PFSK-1 (cell line): ENCODE measurements at regions not wholly inside any gene's neighbourhood (a gene's known extent, or its start where the extent isn't known, plus 50 kb on each side); places are given as distances from the start of the nearest gene placed in this dataset.

Experiments
- FOXP2 ChIP-seq: optimal IDR thresholded peaks from 2 replicates; pipeline ENCODE3; 2011; ENCODE audit warnings: borderline replicate concordance, control low read depth, inconsistent platforms; ENCODE audit not compliant: insufficient read depth; ENCODE audit errors: extremely low read length, extremely low read depth
- POLR2AphosphoS5 ChIP-seq: IDR thresholded peaks from 2 replicates; pipeline ENCODE4 v1.6.1; 2012; ENCODE audit warnings: low read depth, mild to moderate bottlenecking, control low read depth, low read length, moderate library complexity
- REST ChIP-seq, 2 experiments: IDR thresholded peaks; 2 replicates each; pipeline versions ENCODE4 v1.6.1 to v1.8.0; 2011 to 2012; ENCODE audit warnings: low read depth in 2 of 2, low read length in 2 of 2, control low read depth in 1 of 2, inconsistent platforms in 1 of 2, mild to moderate bottlenecking in 1 of 2, moderate library complexity in 1 of 2; ENCODE audit not compliant: insufficient read depth in 1 of 2
- SIN3A ChIP-seq: IDR thresholded peaks from 2 replicates; pipeline ENCODE4 v1.6.1; 2012; ENCODE audit warnings: mild to moderate bottlenecking, low read length, moderate library complexity, borderline replicate concordance; ENCODE audit not compliant: insufficient read depth
- TAF1 ChIP-seq: IDR thresholded peaks from 2 replicates; pipeline ENCODE4 v1.6.1; 2012; ENCODE audit warnings: low read length, control low read depth, borderline replicate concordance; ENCODE audit not compliant: insufficient read depth

- no peak for TF ChIP-seq POLR2AphosphoS5
- no peak for TF ChIP-seq TAF1
- TF ChIP-seq REST (IDR thresholded peaks at IDR 0.05; ENCODE audit: insufficient read depth in 1 of 2, low read depth in 2 of 2, low read length in 2 of 2) = no peak
- TF ChIP-seq SIN3A = no peak
- TF ChIP-seq FOXP2 = no peak
Measured at GRCh38 chr13:67630640-67631039, 400.5 kb upstream of the PCDH9 start.
